MG63 (cell line): ENCODE measurements at regions not wholly inside any gene's neighbourhood (a gene's known extent, or its start where the extent isn't known, plus 50 kb on each side); places are given as distances from the start of the nearest gene placed in this dataset.
"Not testable (repeated sequence)": the region's sequence is repeated elsewhere in the genome, so short reads cannot be mapped to it uniquely, and the experiment has no call there.

ENCODE experiments used
- DNase-seq: peaks from one replicate; pipeline ENCODE4 v3.0.0-alpha.2; 2020
- H3K27me3 ChIP-seq: fragments of 250-450 bp; sonication (Bioruptor Pico); 2 replicates; pipeline ENCODE4 v1.5.1; 2020; ENCODE audit warnings: mild to moderate bottlenecking, moderate library complexity
- H3K36me3 ChIP-seq: fragments of 250-450 bp; sonication (Bioruptor Pico); 2 replicates; pipeline ENCODE4 v1.5.1; 2020; ENCODE audit warnings: mild to moderate bottlenecking, moderate library complexity
- H3K4me3 ChIP-seq: fragments of 250-450 bp; sonication (Bioruptor Pico); 2 replicates; pipeline ENCODE4 v1.5.1; 2020; ENCODE audit warnings: mild to moderate bottlenecking, moderate library complexity
- H3K9me3 ChIP-seq: fragments of 250-450 bp; sonication (Bioruptor Pico); 2 replicates; pipeline ENCODE4 v1.5.1; 2020; ENCODE audit warnings: mild to moderate bottlenecking, moderate library complexity

DNA sequence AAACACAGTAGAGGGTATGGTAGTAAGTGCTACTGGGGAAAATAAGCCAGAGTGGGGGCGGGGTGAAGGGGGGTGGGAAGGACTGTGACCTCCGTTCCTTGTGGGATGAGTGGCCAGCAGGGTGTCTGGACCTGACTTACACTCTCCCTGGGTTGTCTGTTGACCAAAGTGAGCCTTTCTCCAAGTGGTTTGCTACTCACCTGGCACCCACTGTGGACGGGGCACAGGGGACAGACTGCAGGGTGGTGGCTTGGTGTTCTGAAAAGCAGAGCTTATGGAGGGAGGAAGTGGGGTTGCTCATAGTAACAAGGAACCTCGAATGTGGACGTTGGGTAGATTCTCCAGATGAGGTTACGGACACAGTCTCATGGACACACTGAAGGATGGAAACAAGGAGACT, 94.4 kb upstream of the VRK1 start:
- Histone ChIP-seq H3K4me3 (no peak overlapping the region), H3K27me3 (no peaks in the 10 kb centered on the region), H3K9me3 (no peaks in the 10 kb centered on the region), H3K36me3 (no peaks in the 10 kb centered on the region)
- no peak for DNase-seq

DNA sequence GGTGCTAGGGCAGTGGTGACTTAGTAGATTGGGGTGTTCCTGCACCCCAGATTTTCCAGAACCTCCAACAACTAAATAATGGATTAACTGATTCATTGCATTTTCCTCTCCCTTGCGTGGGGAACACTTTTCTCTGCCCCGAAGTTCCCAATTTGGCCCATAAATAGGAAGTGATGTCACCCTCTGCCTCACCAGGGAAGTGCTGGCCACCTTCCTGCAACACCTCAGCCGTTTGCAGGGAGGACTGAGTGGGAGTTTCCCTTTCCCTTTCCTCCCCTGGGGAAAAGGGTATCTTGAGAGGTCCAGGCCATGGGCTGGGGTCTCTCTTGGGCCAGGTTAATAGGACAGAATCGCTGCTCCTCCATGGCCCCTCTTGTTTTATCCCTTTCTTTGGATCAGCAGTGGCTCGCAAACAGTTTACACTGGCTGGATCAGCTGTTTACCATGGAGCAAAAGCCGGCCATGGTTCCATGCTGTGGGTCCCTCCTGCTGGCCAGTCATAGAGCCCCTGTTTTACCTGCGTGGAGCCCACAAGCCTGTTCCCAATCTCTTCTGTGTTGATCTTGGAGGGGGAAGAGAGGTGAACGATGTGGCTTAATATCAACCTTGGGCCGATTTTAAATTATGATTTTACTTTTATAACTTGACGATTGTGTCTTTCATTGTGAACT, 91.6 kb upstream of the VRK1 start:
- DNase-seq: peak; percentile 19
- H3K27me3 ChIP-seq: no peaks in the 10 kb centered on the region
- H3K4me3 ChIP-seq: no peak overlapping the region
- H3K36me3 ChIP-seq: no peaks in the 10 kb centered on the region
- no peaks in the 10 kb centered on the region for H3K9me3 ChIP-seq

GRCh38 chr14:96706893-96707292, 90.3 kb upstream of the VRK1 start:
- H3K27me3 ChIP-seq: no peaks in the 10 kb centered on the region
- DNase-seq: no peak
- H3K4me3 ChIP-seq: no peak overlapping the region
- H3K36me3 ChIP-seq: no peaks in the 10 kb centered on the region
- H3K9me3 ChIP-seq: no peaks in the 10 kb centered on the region

GRCh38 chr14:96710060-96710666, 87.0 kb upstream of the VRK1 start:
- Histone ChIP-seq H3K27me3 (no peaks in the 10 kb centered on the region), H3K4me3 (no peak overlapping the region), H3K36me3 (no peaks in the 10 kb centered on the region), H3K9me3 (no peaks in the 10 kb centered on the region)
- DNase-seq: no peak

DNA sequence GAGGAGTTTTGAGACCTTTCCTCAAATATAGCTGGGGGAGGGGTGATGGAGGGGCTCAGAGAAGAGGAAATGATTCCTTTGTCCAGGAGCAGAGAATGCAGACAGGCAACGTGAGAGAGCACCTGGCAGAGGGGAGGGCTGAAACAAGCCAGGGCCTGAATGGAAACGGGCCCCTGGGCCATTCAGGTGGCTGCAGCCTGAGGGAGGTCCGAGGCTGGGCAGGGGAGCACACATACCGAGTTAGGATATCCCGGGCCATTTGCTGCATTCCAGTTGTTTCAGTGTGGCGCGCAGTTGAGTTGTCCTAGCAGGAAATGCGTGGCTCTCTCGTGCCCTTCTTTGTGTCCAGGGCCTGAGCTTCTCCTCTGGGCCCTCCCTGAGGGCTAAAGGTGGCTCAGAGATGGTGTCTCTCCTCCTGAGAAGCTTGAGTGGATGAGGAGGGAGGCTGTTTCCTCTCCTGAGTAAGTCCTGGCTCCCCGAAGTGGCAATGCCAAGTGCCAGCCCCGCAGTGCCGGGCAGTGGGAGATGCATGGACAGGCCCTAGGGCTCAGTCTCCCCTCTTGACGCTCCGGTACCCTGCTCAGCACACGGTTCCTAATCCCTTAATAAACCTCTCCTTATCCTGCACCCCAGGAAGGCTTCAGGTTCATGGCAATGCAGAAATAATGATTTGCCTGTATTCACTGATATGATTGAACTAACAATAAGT, 85.5 kb upstream of the VRK1 start:
- no peaks in the 10 kb centered on the region for H3K9me3 ChIP-seq
- H3K36me3 ChIP-seq: no peaks in the 10 kb centered on the region
- DNase-seq: no peak
- no peak overlapping the region for H3K4me3 ChIP-seq
- H3K27me3 ChIP-seq: no peaks in the 10 kb centered on the region

- DNase-seq: no peak
- H3K27me3 ChIP-seq: no peaks in the 10 kb centered on the region
- no peaks in the 10 kb centered on the region for H3K36me3 ChIP-seq
- no peaks in the 10 kb centered on the region for H3K9me3 ChIP-seq
- no peak overlapping the region for H3K4me3 ChIP-seq
These were observed 83.8 kb upstream of the VRK1 start for GRCh38 chr14:96713426-96713825.

- not testable (repeated sequence) for H3K9me3 ChIP-seq, H3K36me3 ChIP-seq, H3K27me3 ChIP-seq, H3K4me3 ChIP-seq, DNase-seq
These were observed 82.6 kb upstream of the VRK1 start for GRCh38 chr14:96714537-96714936.

DNA sequence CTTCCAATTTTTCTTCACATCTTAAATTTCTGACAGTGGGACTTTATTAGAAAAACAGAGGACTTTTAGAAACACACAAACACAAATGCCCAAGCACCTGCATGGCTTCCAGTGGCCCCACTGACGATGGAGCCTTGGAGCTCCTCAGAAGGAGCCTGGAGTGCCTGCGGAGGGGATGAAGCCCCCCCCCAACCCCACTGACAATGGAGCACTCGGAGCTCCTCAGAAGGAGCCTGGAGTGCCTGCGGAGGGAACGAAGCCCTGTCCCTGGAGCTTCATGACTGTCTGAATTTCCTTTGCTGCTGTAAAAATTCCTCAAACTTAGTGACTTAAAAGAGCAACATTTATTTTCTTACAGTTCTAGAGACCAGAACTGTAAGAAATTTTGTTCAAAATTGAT, 80.1 kb upstream of the VRK1 start:
- Histone ChIP-seq H3K9me3 (no peaks in the 10 kb centered on the region), H3K27me3 (no peaks in the 10 kb centered on the region), H3K4me3 (no peak overlapping the region), H3K36me3 (no peaks in the 10 kb centered on the region)
- no peak for DNase-seq

DNA sequence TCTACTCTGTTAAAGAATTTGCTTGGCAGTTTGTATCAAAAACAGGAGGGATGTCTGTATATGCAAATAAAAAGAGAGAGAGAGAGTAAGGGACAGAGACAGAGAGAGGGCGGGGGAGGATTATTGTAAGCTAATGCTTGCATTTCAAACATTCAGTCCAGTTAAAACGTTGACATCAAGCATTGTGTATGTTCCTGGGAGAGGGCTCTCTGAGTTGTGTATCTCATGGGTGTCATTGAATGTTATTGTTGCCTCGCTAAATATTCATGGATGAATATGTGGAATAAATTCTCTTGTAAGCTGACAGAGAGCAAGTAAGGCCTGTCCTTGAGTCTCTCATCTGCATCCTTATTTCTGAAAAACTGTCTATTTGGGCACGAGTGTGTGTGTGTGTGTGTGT, 78.8 kb upstream of the VRK1 start:
- Histone ChIP-seq H3K4me3 (no peak overlapping the region), H3K36me3 (no peaks in the 10 kb centered on the region), H3K9me3 (no peaks in the 10 kb centered on the region), H3K27me3 (no peaks in the 10 kb centered on the region)
- DNase-seq: no peak

DNA sequence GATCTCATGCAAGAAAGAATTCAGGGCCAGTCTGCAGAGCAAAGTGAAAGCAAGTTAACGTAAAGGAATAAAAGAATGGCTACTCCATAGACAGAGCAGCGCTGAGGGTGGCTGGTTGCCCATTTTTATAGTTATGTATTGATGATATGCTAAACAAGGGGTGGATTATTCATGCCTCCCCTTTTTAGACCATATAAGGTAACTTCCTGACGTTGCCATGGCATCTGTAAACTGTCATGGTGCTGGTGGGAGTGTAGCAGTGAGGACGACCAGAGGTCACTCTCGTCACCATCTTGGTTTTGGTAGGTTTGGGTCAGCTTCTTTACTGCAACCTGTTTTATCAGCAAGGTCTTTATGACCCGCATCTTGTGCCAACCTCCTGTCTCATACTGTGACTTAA, 76.5 kb upstream of the VRK1 start:
- not testable (repeated sequence) for H3K4me3 ChIP-seq, H3K9me3 ChIP-seq, H3K36me3 ChIP-seq, H3K27me3 ChIP-seq, DNase-seq

- no peak for DNase-seq
- H3K27me3 ChIP-seq: no peaks in the 10 kb centered on the region
- H3K9me3 ChIP-seq: no peaks in the 10 kb centered on the region
- no peaks in the 10 kb centered on the region for H3K36me3 ChIP-seq
- no peak overlapping the region for H3K4me3 ChIP-seq
These were observed 74.4 kb upstream of the VRK1 start for GRCh38 chr14:96722736-96723135.

DNA sequence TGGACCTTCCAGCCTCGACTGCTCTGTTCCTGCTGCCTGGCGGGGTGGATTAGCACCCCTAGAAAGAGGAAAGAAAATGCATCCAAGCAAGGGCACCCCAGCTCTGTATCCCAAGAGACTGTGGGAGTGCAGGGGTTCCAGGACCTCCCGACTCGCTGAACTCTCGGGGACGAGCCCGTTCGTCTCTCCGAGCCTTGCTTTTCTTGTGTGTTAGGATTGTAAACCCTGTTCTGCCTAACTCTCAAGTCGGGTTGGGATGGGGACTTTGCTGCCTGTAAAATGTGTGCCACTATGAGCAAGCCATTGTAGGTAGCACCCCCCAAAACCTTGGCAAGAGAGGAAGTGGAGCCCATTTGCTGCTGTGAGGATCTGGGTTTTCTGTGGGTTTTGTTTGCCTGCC, 73.2 kb upstream of the VRK1 start:
- DNase-seq: no peak
- no peak overlapping the region for H3K4me3 ChIP-seq

GRCh38 chr14:96725232-96725631, 72.0 kb upstream of the VRK1 start:
- no peak overlapping the region for H3K4me3 ChIP-seq
- no peaks in the 10 kb centered on the region for H3K9me3 ChIP-seq
- DNase-seq: no peak
- H3K36me3 ChIP-seq: no peaks in the 10 kb centered on the region
- no peaks in the 10 kb centered on the region for H3K27me3 ChIP-seq

More for the DNA sequence above, 73.2 kb upstream of the VRK1 start:
- Histone ChIP-seq H3K9me3 (no peaks in the 10 kb centered on the region), H3K27me3 (no peaks in the 10 kb centered on the region), H3K36me3 (no peaks in the 10 kb centered on the region)

- Histone ChIP-seq H3K9me3 (no peaks in the 10 kb centered on the region), H3K4me3 (no peak overlapping the region), H3K27me3 (no peaks in the 10 kb centered on the region), H3K36me3 (no peaks in the 10 kb centered on the region)
- no peak for DNase-seq
These were observed 70.1 kb upstream of the VRK1 start for GRCh38 chr14:96727073-96727472.

GRCh38 chr14:96727491-96727890, 69.7 kb upstream of the VRK1 start:
- Histone ChIP-seq H3K9me3 (no peaks in the 10 kb centered on the region), H3K36me3 (no peaks in the 10 kb centered on the region), H3K27me3 (no peaks in the 10 kb centered on the region), H3K4me3 (no peak overlapping the region)
- no peak for DNase-seq

DNA sequence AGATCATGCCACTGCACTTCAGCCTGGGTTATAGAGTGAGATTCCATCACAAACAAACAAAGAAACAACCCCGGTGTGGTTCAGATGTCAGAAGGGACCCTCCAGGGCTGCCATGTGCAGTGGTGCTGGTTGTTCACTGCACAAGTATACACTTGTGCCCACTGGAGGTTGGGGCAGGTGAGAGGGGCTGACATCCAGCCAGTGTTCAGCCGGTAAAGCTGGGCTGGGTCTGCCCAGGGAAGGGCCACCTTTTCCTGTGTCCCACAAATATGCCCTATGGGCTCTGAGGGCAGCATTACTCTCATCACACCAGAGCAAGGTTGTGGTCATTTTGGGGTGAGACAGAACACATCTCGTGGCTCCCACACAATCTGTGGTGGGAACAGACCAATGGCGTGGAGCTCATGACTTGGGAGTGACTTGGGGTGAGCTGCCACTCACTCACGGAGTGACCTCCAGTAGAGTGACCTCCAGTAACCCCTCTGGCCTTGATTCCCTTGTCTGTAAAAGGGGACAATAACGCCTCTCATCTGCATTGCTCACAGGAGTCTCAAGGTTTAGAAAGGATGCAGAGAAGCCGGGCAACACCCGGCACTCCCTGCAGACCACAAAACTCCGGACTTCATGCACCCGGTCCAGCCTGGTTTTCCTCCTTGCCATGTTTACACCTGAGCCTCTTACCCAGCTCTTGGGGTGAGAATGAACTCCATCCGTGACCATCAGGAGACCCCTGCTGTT, 69.0 kb upstream of the VRK1 start:
- no peaks in the 10 kb centered on the region for H3K36me3 ChIP-seq
- no peak for DNase-seq
- H3K9me3 ChIP-seq: no peaks in the 10 kb centered on the region
- H3K27me3 ChIP-seq: no peaks in the 10 kb centered on the region
- H3K4me3 ChIP-seq: no peak overlapping the region

DNA sequence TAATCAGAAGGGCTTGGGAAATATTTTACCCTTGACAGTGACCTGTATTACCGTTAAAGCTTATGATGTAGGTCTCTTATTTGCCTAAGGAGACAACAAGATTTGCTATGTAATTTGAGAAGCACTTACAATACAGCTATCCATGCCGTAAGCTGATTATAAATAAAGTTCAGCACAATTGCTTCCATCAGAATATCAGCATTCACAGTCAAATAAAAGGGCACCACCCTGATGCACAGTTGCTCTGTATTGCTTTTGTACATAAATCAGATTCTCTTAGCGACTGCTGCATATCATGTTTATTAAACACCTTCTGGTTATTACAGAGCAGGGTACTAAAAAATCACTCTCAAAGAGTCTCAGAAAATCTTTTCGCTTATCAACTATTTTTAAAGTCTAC, 67.3 kb upstream of the VRK1 start:
- no peaks in the 10 kb centered on the region for H3K36me3 ChIP-seq
- H3K4me3 ChIP-seq: no peak overlapping the region
- H3K9me3 ChIP-seq: no peaks in the 10 kb centered on the region
- DNase-seq: no peak
- H3K27me3 ChIP-seq: no peaks in the 10 kb centered on the region
